SKM-1 treated with dmso at 0.1 percent for 144 hours (cell line): ENCODE measurements at regions not wholly inside any gene's neighbourhood (a gene's known extent, or its start where the extent isn't known, plus 50 kb on each side); places are given as distances from the start of the nearest gene placed in this dataset.
"Not testable (repeated sequence)": the region's sequence is repeated elsewhere in the genome, so short reads cannot be mapped to it uniquely, and the experiment has no call there.

Experiments used
- DNase-seq: peaks from one replicate; lab custom pipeline; 2025; ENCODE audit not compliant: unreplicated experiment; lab: John Stamatoyannopoulos, UW

- no peak for DNase-seq
Measured at GRCh38 chr2:168300460-168300859, 53.1 kb upstream of the STK39 start.

DNA sequence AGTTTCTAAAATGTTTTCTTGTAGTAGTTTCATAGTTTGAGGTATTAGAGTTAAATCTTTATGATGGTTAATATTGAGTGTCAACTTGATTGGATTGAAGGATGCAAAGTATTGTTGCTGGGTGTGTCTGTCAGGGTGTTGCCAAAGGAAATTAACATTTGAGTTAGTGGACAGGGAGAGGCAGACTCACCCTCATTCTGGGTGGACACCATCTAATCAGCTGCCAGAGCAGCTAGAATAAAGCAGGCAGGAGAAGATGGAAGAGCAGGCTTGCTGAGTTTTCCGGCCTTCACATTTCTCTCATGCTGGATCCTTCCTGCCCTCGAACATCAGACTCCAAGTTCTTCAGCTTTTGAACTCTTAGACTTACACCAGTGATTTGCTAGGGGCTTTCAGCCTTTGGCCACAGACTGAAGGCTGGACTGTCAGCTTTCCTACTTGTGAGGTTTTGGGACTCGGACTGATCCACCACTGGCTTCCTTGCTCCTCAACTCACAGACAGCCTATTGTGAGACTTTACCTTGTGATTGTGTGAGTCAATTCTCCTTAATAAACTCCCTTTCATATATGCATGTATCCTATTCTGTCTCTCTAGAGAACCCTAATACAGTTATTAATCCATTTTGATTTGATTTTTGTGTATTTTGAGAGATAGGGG lies 56.8 kb upstream of the STK39 start:
- DNase-seq, result no peak

- DNase-seq, result no peak
Measured at GRCh38 chr2:168307379-168307778, 60.0 kb upstream of the STK39 start.

- no peak for DNase-seq
Measured at GRCh38 chr2:168310580-168310979, 63.2 kb upstream of the STK39 start.

DNA sequence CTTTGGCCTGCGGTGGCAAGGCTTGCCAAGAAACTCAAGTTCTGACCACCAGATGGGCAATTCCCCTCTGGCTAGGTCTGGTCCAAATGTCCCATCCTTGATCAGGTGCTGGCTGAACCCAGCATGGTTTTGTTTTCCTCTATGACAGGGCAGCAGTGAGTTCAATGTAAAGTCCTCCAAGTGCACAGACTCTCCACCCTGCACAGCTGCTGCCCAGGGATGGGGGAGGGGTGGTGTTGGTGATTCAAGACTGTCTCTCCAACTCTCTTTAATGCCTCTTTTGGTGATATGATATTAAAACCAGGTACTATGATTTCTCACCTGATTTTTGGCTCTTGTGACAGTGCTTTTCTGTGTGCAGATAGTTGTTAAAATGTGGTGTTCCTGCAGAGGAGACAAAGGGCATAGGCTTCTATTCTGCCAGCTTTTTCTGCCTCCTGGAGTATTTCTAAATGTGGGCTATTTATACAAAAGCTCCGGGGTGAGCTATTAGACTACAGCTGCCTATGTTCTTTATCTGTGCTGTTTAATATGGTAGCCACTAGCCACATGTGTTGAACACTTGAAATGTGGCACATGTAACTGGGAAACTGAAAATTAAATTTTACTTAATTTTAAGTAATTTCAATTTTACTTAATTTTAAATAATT lies 64.0 kb upstream of the STK39 start:
- DNase-seq, result no peak

- no peak for DNase-seq
Measured at GRCh38 chr2:168312036-168312822, 64.8 kb upstream of the STK39 start.

DNA sequence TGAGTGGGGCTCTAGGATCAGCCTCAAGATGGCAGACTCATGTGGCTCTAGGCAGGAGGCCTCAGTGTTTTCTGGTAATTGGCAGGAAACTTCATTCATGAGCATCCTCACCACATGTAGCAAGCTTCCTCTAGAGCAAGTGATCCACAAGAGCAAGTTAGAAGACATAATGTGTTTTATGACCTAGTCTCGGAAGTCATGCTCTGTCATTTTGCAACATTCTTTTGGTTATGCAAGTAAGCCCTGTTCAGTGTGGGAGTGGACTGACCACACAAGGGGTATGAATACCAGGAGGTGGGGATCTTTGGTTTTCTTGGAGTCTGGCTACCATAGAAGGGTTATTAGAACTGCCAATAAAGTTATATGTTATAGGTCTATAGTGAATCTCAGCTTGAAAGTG lies 66.8 kb upstream of the STK39 start:
- DNase-seq, result no peak

- no peak for DNase-seq
Measured at GRCh38 chr2:168315331-168316072, 68.1 kb upstream of the STK39 start.

GRCh38 chr2:168316073-168316440 lies 68.7 kb upstream of the STK39 start:
- DNase-seq, result no peak

DNA sequence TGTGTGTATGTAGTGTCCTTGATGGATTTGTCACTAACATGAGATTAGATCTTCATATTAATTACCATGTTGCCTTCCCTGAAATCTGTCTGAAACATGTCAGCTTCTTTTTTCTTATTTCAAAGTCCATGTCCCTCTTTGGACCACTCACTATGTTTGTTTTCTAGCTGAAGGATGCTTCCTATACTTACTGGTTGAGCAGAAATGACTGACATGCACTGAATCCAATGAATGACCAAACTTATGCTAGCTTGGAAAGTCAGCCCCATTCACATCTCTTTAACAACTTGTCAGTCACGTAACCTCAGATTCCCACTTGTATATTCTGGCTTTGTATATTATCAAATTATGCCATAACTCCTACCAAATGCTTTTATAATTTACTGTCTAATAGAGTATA lies 69.9 kb upstream of the STK39 start:
- no peak for DNase-seq

- no peak for DNase-seq
Measured at GRCh38 chr2:168320267-168320666, 72.9 kb upstream of the STK39 start.

- no peak for DNase-seq
Measured at GRCh38 chr2:168322325-168323007, 75.1 kb upstream of the STK39 start.

DNA sequence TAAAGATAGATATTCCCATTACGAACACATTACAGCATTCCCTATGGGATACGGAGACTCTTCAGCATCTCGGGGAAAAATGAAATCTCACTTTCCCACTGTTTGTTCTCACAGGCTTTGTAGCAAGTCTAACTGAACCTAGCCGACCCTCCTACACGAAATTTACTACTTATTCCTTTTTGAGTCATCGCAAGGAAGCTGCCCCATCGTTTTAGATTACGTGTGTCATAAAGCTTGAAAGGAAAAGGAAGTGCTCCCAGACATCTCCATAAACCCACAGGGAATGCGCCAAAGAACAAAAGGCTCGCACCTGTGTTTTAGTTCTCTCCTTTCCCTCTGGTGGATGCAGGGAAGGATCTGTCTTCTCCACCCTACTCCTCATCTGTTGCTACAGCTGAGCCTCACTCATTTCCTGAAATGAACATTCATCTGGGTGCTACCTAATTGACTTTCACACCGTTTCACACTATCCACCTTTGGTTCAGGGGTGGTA lies 76.2 kb upstream of the STK39 start:
- no peak for DNase-seq

- no peak for DNase-seq
Measured at GRCh38 chr2:168326572-168326971, 79.2 kb upstream of the STK39 start.

DNA sequence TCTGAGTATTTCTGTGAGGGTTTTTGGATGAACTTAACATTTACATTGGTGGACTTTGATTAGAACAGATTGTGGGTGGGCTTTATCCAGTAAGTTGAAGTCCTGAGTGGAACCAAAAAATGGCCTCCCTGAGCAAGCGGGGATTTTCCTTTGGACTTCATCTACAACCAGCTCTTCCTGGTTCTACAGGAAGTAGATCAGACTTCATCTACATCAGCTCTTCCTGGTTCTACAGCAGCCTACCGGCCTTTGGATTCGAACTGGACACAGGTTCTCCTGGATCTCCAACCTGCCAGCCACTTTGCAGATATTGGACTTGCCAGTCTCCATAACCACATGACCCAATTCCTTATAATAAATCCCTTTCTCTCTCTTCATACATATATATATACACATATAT lies 79.9 kb upstream of the STK39 start:
- no peak for DNase-seq

GRCh38 chr2:168328421-168328820 lies 81.0 kb upstream of the STK39 start:
- no peak for DNase-seq

DNA sequence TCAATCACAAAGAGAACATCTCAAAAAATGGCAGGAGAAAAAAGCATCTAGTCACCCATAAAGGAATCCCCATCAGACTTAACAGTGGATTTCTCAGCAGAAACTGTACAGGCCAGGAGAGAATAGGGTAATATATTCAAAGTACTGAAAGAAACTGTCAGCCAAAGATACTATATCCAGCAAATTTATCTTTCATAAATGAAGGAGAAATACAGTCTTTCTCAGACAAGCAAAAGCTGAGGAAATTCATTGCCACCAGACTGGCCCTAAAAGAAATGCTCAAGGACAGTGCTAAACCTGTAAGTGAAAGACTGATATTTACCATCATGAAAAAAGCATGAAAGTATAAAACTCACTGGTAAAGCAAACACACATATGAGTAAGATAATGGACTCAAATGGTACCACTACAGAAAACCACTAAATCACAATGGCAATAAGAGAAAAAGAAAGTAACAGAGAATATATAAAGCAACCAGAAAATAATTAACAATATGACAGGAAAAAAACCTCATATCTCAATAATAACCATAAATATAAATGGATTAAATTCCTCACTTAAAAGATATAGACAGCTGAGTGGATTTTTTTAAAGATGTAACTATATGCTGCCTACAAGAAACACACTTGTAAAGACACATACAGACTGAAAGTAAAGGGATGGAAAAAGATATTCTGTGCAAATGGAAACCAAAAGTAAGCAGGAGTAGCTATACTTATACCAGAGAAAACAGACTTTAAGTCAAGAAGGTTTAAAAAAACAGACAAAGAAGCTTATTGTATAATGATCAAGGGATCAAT lies 83.4 kb upstream of the STK39 start:
- DNase-seq, result no peak

GRCh38 chr2:168335254-168335653 lies 87.9 kb upstream of the STK39 start:
- DNase-seq, result not testable (repeated sequence)

GRCh38 chr2:168336786-168337388 lies 89.5 kb upstream of the STK39 start:
- DNase-seq, result no peak

- no peak for DNase-seq
Measured at GRCh38 chr2:168338292-168338691, 90.9 kb upstream of the STK39 start.
